GM19023 (cell line): ENCODE measurements at regions not wholly inside any gene's neighbourhood (a gene's known extent, or its start where the extent isn't known, plus 50 kb on each side); places are given as distances from the start of the nearest gene placed in this dataset.

Experiments
- ATAC-seq: cut with Tn5 transposase; IDR thresholded peaks from one replicate; pipeline ENCODE4 v1.9.1; 2021; ENCODE audit warnings: mild to moderate bottlenecking, moderate library complexity; ENCODE audit not compliant: unreplicated experiment

- ATAC-seq = no peak
Measured at GRCh38 chr4:108342325-108342970, 173.7 kb upstream of the LEF1 start.

GRCh38 chr4:108337923-108338322 lies 169.2 kb upstream of the LEF1 start:
- no peak for ATAC-seq

GRCh38 chr4:108336076-108336475 lies 167.3 kb upstream of the LEF1 start:
- ATAC-seq = no peak

GRCh38 chr4:108335081-108335480 lies 166.3 kb upstream of the LEF1 start:
- no peak for ATAC-seq

GRCh38 chr4:108334031-108334430 lies 165.3 kb upstream of the LEF1 start:
- ATAC-seq = no peak

- no peak for ATAC-seq
Measured at GRCh38 chr4:108333353-108333942, 164.7 kb upstream of the LEF1 start.

- no peak for ATAC-seq
Measured at GRCh38 chr4:108331905-108332632, 163.3 kb upstream of the LEF1 start.

GRCh38 chr4:108328383-108328732 lies 159.6 kb upstream of the LEF1 start:
- ATAC-seq = no peak

- ATAC-seq = no peak
Measured at GRCh38 chr4:108327642-108328382, 159.1 kb upstream of the LEF1 start.

- ATAC-seq = no peak
Measured at GRCh38 chr4:108325561-108325960, 156.8 kb upstream of the LEF1 start.

- no peak for ATAC-seq
Measured at GRCh38 chr4:108324450-108324849, 155.7 kb upstream of the LEF1 start.

GRCh38 chr4:108322497-108322896 lies 153.8 kb upstream of the LEF1 start:
- ATAC-seq = no peak

GRCh38 chr4:108320061-108320460 lies 151.3 kb upstream of the LEF1 start:
- no peak for ATAC-seq

- no peak for ATAC-seq
Measured at GRCh38 chr4:108317377-108317776, 148.6 kb upstream of the LEF1 start.

- no peak for ATAC-seq
Measured at GRCh38 chr4:108315694-108316093, 147.0 kb upstream of the LEF1 start.

- ATAC-seq = no peak
Measured at GRCh38 chr4:108314900-108315589, 146.3 kb upstream of the LEF1 start.

GRCh38 chr4:108313546-108314339 lies 145.0 kb upstream of the LEF1 start:
- no peak for ATAC-seq

GRCh38 chr4:108311313-108311712 lies 142.6 kb upstream of the LEF1 start:
- no peak for ATAC-seq

- ATAC-seq = no peak
Measured at GRCh38 chr4:108303488-108304177, 134.9 kb upstream of the LEF1 start.
